ENCODE measurements at regions not wholly inside any gene's neighbourhood (a gene's known extent, or its start where the extent isn't known, plus 50 kb on each side); places are given as distances from the start of the nearest gene placed in this dataset.
"Not testable (repeated sequence)": the region's sequence is repeated elsewhere in the genome, so short reads cannot be mapped to it uniquely, and the experiment has no call there.

- in situ Hi-C loops (cut with MboI; ENCODE audit: low sequenced_read_pairs in 4 of 4): no loop called here
- H3K36me3 ChIP-seq: no peaks in the 10 kb centered on the region
- H3K27me3 ChIP-seq: no peaks in the 10 kb centered on the region
- no peak overlapping the region for H3K4me3 ChIP-seq
- no peaks in the 10 kb centered on the region for H3K4me1 ChIP-seq
- TF ChIP-seq CTCF (IDR thresholded peaks at IDR 0.05 in 4 of 5, conservative IDR thresholded peaks at IDR 0.05 in 1 of 5): no peak
- TF ChIP-seq POLR2A (IDR thresholded peaks at IDR 0.05): no peak
- intact Hi-C loops (cut with DNase I; ENCODE audit: low total_unique reads): no loop called here
- no peak overlapping the region for H3K27ac ChIP-seq
- no peak for ATAC-seq
- H3K9me3 ChIP-seq: peaks cover 0 to 7% (median 0%) of the 10 kb centered on the region in 3 donors
- DNase-seq: no peak
These were observed 608.5 kb downstream of the PDHA2 start for GRCh38 chr4:96448315-96448872.

GRCh38 chr4:96455045-96455720, 615.3 kb downstream of the PDHA2 start:
- H3K4me3 ChIP-seq: no peak overlapping the region
- H3K4me1 ChIP-seq: no peaks in the 10 kb centered on the region
- H3K27ac ChIP-seq: no peak overlapping the region
- H3K36me3 ChIP-seq: no peaks in the 10 kb centered on the region
- no peak for ATAC-seq
- no peak for TF ChIP-seq POLR2A (IDR thresholded peaks at IDR 0.05)
- TF ChIP-seq CTCF (IDR thresholded peaks at IDR 0.05 in 4 of 5, conservative IDR thresholded peaks at IDR 0.05 in 1 of 5): no peak
- intact Hi-C loops (cut with DNase I; ENCODE audit: low total_unique reads): no loop called here
- H3K27me3 ChIP-seq: no peaks in the 10 kb centered on the region
- in situ Hi-C loops (cut with MboI; ENCODE audit: low sequenced_read_pairs in 4 of 4): no loop called here
- H3K9me3 ChIP-seq: no peaks in the 10 kb centered on the region
- no peak for DNase-seq

- H3K36me3 ChIP-seq; DNase-seq; ATAC-seq; H3K9me3 ChIP-seq; H3K27ac ChIP-seq; intact Hi-C loops (cut with DNase I; ENCODE audit: low total_unique reads); H3K4me3 ChIP-seq; H3K4me1 ChIP-seq; H3K27me3 ChIP-seq; in situ Hi-C loops (cut with MboI; ENCODE audit: low sequenced_read_pairs in 4 of 4): not testable (repeated sequence)
These were observed 618.1 kb downstream of the PDHA2 start for GRCh38 chr4:96458031-96458430.

- TF ChIP-seq CTCF (IDR thresholded peaks at IDR 0.05 in 4 of 5, conservative IDR thresholded peaks at IDR 0.05 in 1 of 5): no peak
- TF ChIP-seq POLR2A (IDR thresholded peaks at IDR 0.05): no peak
These were observed 619.2 kb downstream of the PDHA2 start for GRCh38 chr4:96459105-96459504.

GRCh38 chr4:96465834-96466233, 625.9 kb downstream of the PDHA2 start:
- Histone ChIP-seq H3K27me3 (no peaks in the 10 kb centered on the region), H3K4me1 (no peaks in the 10 kb centered on the region), H3K27ac (no peak overlapping the region), H3K9me3 (no peaks in the 10 kb centered on the region), H3K36me3 (no peaks in the 10 kb centered on the region), H3K4me3 (no peak overlapping the region)
- no peak for ATAC-seq
- TF ChIP-seq CTCF (IDR thresholded peaks at IDR 0.05 in 4 of 5, conservative IDR thresholded peaks at IDR 0.05 in 1 of 5): no peak
- TF ChIP-seq POLR2A (IDR thresholded peaks at IDR 0.05): no peak
- in situ Hi-C loops (cut with MboI; ENCODE audit: low sequenced_read_pairs in 4 of 4) (no loop called here), intact Hi-C loops (cut with DNase I; ENCODE audit: low total_unique reads) (no loop called here)
- DNase-seq: no peak

More at GRCh38 chr4:96459105-96459504, 619.2 kb downstream of the PDHA2 start:
- Histone ChIP-seq H3K4me1 (no peaks in the 10 kb centered on the region), H3K36me3 (no peaks in the 10 kb centered on the region), H3K9me3 (no peaks in the 10 kb centered on the region), H3K27me3 (no peaks in the 10 kb centered on the region), H3K4me3 (no peak overlapping the region), H3K27ac (no peak overlapping the region)
- ATAC-seq (no peak), DNase-seq (no peak)
- intact Hi-C loops (cut with DNase I; ENCODE audit: low total_unique reads) (no loop called here), in situ Hi-C loops (cut with MboI; ENCODE audit: low sequenced_read_pairs in 4 of 4) (no loop called here)
